Natural killer cell (primary cell): ENCODE measurements at regions not wholly inside any gene's neighbourhood (a gene's known extent, or its start where the extent isn't known, plus 50 kb on each side); places are given as distances from the start of the nearest gene placed in this dataset.
A peak's percentile ranks its signal among the peaks of the same experiment; 100 is the strongest.

Source experiments
- ATAC-seq, 3 donors: fragments of 150-1000 bp in 2 of 3; fragments of 200-7000 bp in 1 of 3; cut with Tn5 transposase; 1 replicate in 1 of 3; 2 replicates in 2 of 3; pipeline ENCODE4 v1.10.0; 2021; ENCODE audit warnings: mild to moderate bottlenecking in 2 of 3, moderate library complexity in 2 of 3
- DNase-seq, 2 donors: peaks; one replicate each; pipeline versions ENCODE4 v3.0.0 to v3.0.0-alpha.2; 2013 to 2021; ENCODE audit warnings: mixed read lengths in 1 of 2
- H3K27ac ChIP-seq: one replicate; pipeline ENCODE4 v1.5.1; 2013; ENCODE audit warnings: mild to moderate bottlenecking, low read length
- H3K27me3 ChIP-seq: one replicate; pipeline ENCODE4 v1.6.1; 2013; ENCODE audit warnings: low read length; ENCODE audit not compliant: control insufficient read depth, insufficient read depth
- H3K36me3 ChIP-seq: one replicate; pipeline ENCODE4 v1.6.1; 2013; ENCODE audit warnings: low read length; ENCODE audit not compliant: control insufficient read depth, insufficient read depth
- H3K4me1 ChIP-seq: one replicate; pipeline ENCODE4 v1.6.1; 2013; ENCODE audit warnings: low read length; ENCODE audit not compliant: control insufficient read depth, insufficient read depth
- H3K4me3 ChIP-seq: one replicate; pipeline ENCODE4 v1.5.1; 2013; ENCODE audit warnings: low read length
- H3K9me3 ChIP-seq: one replicate; pipeline ENCODE4 v1.6.1; 2013; ENCODE audit warnings: low read length; ENCODE audit not compliant: control insufficient read depth, insufficient read depth
- H3K27ac Mint-ChIP-seq, 2 donors: one replicate each; pipeline ENCODE4 v1.8.0; 2022; ENCODE audit warnings: mild to moderate bottlenecking in 2 of 2, mixed read lengths in 2 of 2, moderate library complexity in 1 of 2
- H3K27me3 Mint-ChIP-seq, 2 donors: one replicate each; pipeline ENCODE4 v1.8.0; 2022; ENCODE audit warnings: low read depth in 2 of 2, mixed read lengths in 2 of 2
- H3K36me3 Mint-ChIP-seq: one replicate; pipeline ENCODE4 v1.8.0; 2022; ENCODE audit warnings: mixed read lengths
- H3K4me1 Mint-ChIP-seq, 2 donors: one replicate each; pipeline ENCODE4 v1.8.0; 2022; ENCODE audit warnings: mixed read lengths in 2 of 2
- H3K4me3 Mint-ChIP-seq: one replicate; pipeline ENCODE4 v1.8.0; 2022; ENCODE audit warnings: mild to moderate bottlenecking, moderate library complexity, mixed read lengths
- H3K9me3 Mint-ChIP-seq, 2 donors: one replicate each; pipeline ENCODE4 v1.8.0; 2022; ENCODE audit warnings: mixed read lengths in 2 of 2
- CTCF ChIP-seq: fragments of 200-600 bp; IDR thresholded peaks from one replicate; pipeline ENCODE4 v1.8.0; 2022; ENCODE audit warnings: antibody characterized with exemption
- WGBS: methylation state at CpG from one replicate; pipeline ENCODE4 v1.1.7; 2013; ENCODE audit warnings: missing lambda C conversion rate; ENCODE audit not compliant: insufficient coverage; 5-methylcytosine and 5-hydroxymethylcytosine counted together
- intact Hi-C: fragments of 100-400 bp; cut with micrococcal nuclease; formaldehyde crosslinking; loops from one replicate; pipeline ENCODE4 v1.14.2; 2022

DNA sequence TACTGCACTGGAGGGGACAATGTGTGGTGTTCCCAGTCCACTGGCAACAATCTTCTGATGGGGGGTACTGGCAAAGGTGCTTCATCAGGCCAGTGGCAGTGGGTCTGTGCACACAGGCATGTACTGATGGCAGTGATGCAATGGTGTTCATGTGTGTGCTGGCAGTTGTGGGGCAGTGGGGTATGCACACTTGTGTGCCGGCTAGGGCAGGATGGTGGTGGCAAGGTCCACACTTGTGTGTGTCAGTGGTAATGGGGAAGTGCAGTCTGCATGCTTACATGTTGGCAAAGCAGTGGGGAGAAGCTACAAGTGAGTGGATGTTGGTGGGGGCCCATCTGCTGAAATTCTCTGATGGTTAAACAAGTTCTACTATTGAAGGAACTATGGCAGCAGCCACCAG lies 504.6 kb upstream of the ZNF462 start:
- H3K4me1 ChIP-seq, result no peaks in the 10 kb centered on the region
- H3K4me3 ChIP-seq, result no peak overlapping the region
- Mint-ChIP-seq H3K4me3 (no peak overlapping the region), H3K27ac (peak overlapping the region in 1 of 2 donors; percentile 44), H3K36me3 (peaks cover 16% of the 10 kb centered on the region), H3K27me3 (no peaks in the 10 kb centered on the region), H3K9me3 (peaks cover 6 to 10% of the 10 kb centered on the region in 2 donors), H3K4me1 (peaks cover 57 to 65% of the 10 kb centered on the region in 2 donors)
- intact Hi-C loops, result loop anchor here (10.0 kb wide), 1 partner anchor 46 kb away; no protein-coding TSS in a partner anchor
- H3K9me3 ChIP-seq, result peaks cover 4% of the 10 kb centered on the region
- no peaks in the 10 kb centered on the region for H3K36me3 ChIP-seq
- 94% methylated on average over 1 of the region's 1 CpG for whole genome bisulfite sequencing
- TF ChIP-seq CTCF, result no peak
- no peak overlapping the region for H3K27ac ChIP-seq
- no peak for ATAC-seq
- H3K27me3 ChIP-seq, result no peaks in the 10 kb centered on the region
- DNase-seq, result no peak

DNA sequence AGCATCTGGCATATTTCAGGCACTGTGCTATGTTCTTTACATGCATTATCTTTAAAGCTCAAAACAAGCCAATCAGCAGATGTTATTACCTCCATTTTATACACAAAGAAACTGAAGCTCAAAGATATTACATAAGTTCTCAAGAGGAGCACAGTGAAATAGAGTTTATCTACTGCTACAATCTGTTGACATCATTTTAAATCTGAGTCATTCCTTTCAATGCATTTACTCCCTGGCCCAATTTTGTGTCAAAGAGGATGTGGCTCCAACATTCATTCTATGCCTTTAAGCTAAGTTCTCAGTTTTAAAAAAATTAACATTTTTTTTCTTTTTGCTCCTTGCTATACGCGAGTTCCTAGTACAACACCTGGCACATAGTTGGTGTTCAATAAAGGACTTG lies 486.3 kb upstream of the ZNF462 start:
- Mint-ChIP-seq H3K4me1 (peaks cover 0 to 12% of the 10 kb centered on the region in 2 donors), H3K9me3 (peaks cover 0 to 4% of the 10 kb centered on the region in 2 donors), H3K36me3 (peaks cover 3% of the 10 kb centered on the region), H3K4me3 (no peak overlapping the region), H3K27me3 (no peaks in the 10 kb centered on the region), H3K27ac (no peak overlapping the region)
- no CpG with 5 or more reads among the region's 2 CpGs for WGBS
- ATAC-seq (no peak), DNase-seq (no peak)
- no peak overlapping the region for H3K27ac ChIP-seq
- no peak overlapping the region for H3K4me3 ChIP-seq
- H3K9me3 ChIP-seq, result no peaks in the 10 kb centered on the region
- intact Hi-C loops, result no loop called here
- no peaks in the 10 kb centered on the region for H3K36me3 ChIP-seq
- H3K27me3 ChIP-seq, result no peaks in the 10 kb centered on the region
- no peaks in the 10 kb centered on the region for H3K4me1 ChIP-seq
- no peak for TF ChIP-seq CTCF

DNA sequence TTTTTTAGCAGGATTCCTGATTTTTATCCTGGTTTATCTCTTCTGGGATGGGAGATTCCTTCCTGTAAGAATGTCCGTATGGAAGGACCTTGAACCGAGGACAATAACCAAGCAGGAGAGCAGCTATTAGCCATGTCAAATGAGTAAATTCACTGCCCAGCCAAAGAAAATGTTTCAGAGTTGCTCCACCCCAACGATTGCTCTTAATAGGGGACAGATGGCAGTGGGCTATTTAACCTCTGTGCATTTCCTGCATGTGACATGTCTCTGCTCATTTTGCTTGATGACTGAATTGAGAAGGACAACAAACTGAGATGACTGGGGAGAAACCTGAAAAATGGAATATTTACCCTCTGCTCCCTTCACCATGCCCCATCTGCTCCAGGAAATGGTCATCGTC lies 479.9 kb upstream of the ZNF462 start:
- H3K36me3 ChIP-seq, result no peaks in the 10 kb centered on the region
- Mint-ChIP-seq H3K27me3 (no peaks in the 10 kb centered on the region), H3K4me3 (no peak overlapping the region), H3K4me1 (peaks cover 0 to 7% of the 10 kb centered on the region in 2 donors), H3K27ac (no peak overlapping the region), H3K36me3 (no peaks in the 10 kb centered on the region), H3K9me3 (no peaks in the 10 kb centered on the region)
- no peak for ATAC-seq
- no peak overlapping the region for H3K4me3 ChIP-seq
- no peaks in the 10 kb centered on the region for H3K4me1 ChIP-seq
- intact Hi-C loops, result no loop called here
- no peaks in the 10 kb centered on the region for H3K27me3 ChIP-seq
- H3K27ac ChIP-seq, result no peak overlapping the region
- no peaks in the 10 kb centered on the region for H3K9me3 ChIP-seq
- 88% methylated on average over 4 of the region's 4 CpGs for WGBS
- no peak for TF ChIP-seq CTCF
- DNase-seq, result no peak

GRCh38 chr9:106387965-106388364 lies 475.0 kb upstream of the ZNF462 start:
- Histone ChIP-seq H3K27ac (no peak overlapping the region), H3K4me1 (no peaks in the 10 kb centered on the region), H3K9me3 (no peaks in the 10 kb centered on the region), H3K36me3 (no peaks in the 10 kb centered on the region), H3K4me3 (no peak overlapping the region), H3K27me3 (no peaks in the 10 kb centered on the region)
- peaks cover 0 to 5% of the 10 kb centered on the region in 2 donors for H3K4me1 Mint-ChIP-seq
- no peaks in the 10 kb centered on the region for H3K36me3 Mint-ChIP-seq
- H3K4me3 Mint-ChIP-seq, result no peak overlapping the region
- intact Hi-C loops, result no loop called here
- DNase-seq (no peak), ATAC-seq (no peak)
- no CpG with 5 or more reads among the region's 2 CpGs for WGBS
- H3K27me3 Mint-ChIP-seq, result no peaks in the 10 kb centered on the region
- no peak for TF ChIP-seq CTCF
- no peaks in the 10 kb centered on the region for H3K9me3 Mint-ChIP-seq
- no peak overlapping the region for H3K27ac Mint-ChIP-seq
